Coronary artery (tissue), 2 donors: ENCODE measurements at regions not wholly inside any gene's neighbourhood (a gene's known extent, or its start where the extent isn't known, plus 50 kb on each side); places are given as distances from the start of the nearest gene placed in this dataset.

Source experiments
- DNase-seq: peaks from one replicate; pipeline ENCODE4 v3.0.0-alpha.2; 2017; ENCODE audit warnings: low spot score
- H3K27ac ChIP-seq, 2 donors: fragments of 200-600 bp; sonication (generic); one replicate each; pipeline ENCODE4 v1.5.1; 2016 to 2019
- H3K4me3 ChIP-seq: fragments of 200-600 bp; sonication (generic); 2 replicates; pipeline ENCODE4 v1.5.1; 2016; ENCODE audit warnings: mild to moderate bottlenecking, moderate library complexity
- CTCF ChIP-seq: fragments of 200-600 bp; sonication (generic); IDR thresholded peaks from one replicate; pipeline ENCODE4 v1.5.1; 2019; ENCODE audit warnings: antibody characterized with exemption

GRCh38 chr7:87671-88070 lies 104.7 kb upstream of the FAM20C start:
- Histone ChIP-seq H3K27ac (no peak overlapping the region), H3K4me3 (no peak overlapping the region)
- DNase-seq, result peak; percentile 40
- no peak for TF ChIP-seq CTCF

GRCh38 chr7:88095-88926 lies 104.1 kb upstream of the FAM20C start:
- no peak overlapping the region for H3K4me3 ChIP-seq
- peak; percentile 55 for DNase-seq
- H3K27ac ChIP-seq, result peak overlapping the region in 1 of 2 donors; percentile 75
- no peak for TF ChIP-seq CTCF

DNA sequence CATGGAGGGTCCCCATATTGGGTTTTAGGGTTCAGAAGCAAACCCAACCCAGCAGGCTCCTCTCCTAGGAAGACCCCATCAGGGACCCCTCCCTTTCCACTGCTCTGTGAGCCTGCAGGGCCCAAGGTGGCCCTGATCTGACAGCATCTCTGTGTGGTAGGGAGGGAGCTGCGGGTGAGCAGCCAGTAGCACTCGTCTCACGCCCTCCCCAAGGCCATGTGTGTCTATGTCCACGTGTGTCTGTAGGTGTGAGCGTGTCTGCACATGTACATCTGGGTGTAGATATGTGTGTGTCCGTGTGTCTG lies 103.5 kb upstream of the FAM20C start:
- DNase-seq, result peak; percentile 60
- TF ChIP-seq CTCF, result no peak
- Histone ChIP-seq H3K4me3 (no peak overlapping the region), H3K27ac (peak overlapping the region; percentile 67 to 75)

DNA sequence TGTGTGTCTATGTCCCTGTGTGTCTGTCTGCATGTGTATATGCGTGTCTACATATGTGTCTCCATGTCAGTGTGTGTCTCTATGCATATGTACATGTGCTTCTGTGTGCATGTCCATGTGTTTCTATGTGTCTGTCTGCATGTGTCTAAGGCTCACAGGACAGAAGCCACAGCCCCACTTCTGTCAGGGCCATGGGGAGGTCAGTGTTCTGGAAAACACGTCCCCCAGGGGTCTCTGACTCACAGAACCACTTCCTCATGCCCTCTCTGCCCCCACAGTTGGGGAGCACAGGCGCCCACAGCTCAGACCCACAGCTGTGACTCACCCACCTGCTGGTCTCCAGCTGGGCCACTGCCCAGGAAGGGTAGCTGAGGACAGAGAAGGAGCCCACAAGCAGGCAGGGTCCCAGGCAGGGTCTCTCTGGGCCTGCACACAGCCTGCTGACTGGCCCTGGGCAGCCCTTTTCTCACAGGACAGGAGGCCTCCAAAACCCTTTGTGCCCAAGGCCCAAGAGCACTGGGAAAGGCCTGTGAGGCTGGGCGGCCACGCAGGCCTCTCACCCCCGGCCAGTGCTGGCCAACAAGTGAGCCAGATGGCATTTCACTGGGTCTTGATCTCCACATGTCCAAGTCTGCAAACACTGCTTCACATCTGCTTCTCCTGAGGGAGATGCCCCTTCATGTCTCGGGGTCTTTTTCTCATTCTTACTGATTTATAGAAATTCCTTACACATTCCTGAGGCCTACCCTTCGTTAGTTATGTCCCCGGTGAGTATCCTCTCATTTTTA lies 102.9 kb upstream of the FAM20C start:
- peak; percentile 84 for DNase-seq
- H3K27ac ChIP-seq, result peak overlapping the region; percentile 67 to 75
- H3K4me3 ChIP-seq, result no peak overlapping the region

DNA sequence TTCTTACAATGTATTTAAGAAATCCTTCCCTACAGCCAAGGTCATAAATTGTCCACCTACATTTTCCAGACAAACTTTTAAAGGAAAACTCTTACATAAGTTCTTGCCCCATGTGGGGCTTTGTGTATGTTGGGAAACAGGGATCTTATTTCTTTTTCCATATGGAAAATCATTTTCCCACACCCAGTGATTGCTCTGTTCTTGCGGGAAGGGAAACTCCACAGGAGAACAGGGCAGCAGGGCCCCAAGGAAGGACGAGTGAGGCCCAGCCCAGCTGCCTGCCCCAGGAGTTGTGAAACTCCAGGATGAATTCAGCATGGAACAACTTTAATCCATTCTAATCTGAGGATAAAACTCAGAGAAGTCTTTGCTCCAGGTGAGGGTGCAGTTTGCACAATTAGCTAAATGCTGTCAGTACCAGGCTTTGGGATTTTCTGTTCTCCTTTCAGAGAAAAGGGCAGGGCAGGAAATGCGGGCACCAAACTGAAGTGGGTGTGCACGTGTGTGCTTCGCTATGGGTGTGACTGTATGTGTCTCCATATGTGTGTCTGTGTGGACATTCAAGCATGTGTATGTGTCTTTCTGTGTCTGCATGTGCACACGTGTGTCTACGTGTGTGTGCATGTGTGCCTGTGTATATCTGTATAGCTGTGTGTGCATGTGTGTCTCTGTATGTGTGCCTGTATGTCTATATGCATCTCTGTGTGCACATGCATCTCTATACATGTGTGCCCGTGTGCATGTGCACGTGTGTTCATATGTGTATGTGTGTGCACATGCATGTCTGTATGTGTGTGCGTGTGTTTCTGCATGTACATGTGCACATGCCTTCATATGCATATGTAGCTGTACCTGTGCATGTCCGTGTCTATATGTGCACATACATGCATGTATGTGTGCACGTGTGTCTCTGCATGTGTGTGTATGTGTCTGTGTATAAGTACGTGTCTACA lies 102.0 kb upstream of the FAM20C start:
- no peak for DNase-seq

More for the DNA sequence above, 102.9 kb upstream of the FAM20C start:
- no peak for TF ChIP-seq CTCF

More for the DNA sequence above, 102.0 kb upstream of the FAM20C start:
- TF ChIP-seq CTCF, result no peak
- Histone ChIP-seq H3K4me3 (no peak overlapping the region), H3K27ac (peak overlapping the region; percentile 29 to 67)
